IMR-90 (cell line): ENCODE measurements at regions not wholly inside any gene's neighbourhood (a gene's known extent, or its start where the extent isn't known, plus 50 kb on each side); places are given as distances from the start of the nearest gene placed in this dataset.

Experiments used
- CEBPB ChIP-seq: IDR thresholded peaks from 2 replicates; pipeline ENCODE4 v1.6.1; 2012; ENCODE audit warnings: low read depth, low read length, improper control_type of control experiment
- CHD1 ChIP-seq: IDR thresholded peaks from 2 replicates; pipeline ENCODE4 v1.6.1; 2012; ENCODE audit warnings: low read depth, low read length, improper control_type of control experiment
- MAFK ChIP-seq: IDR thresholded peaks from 2 replicates; pipeline ENCODE4 v1.6.1; 2012; ENCODE audit warnings: low read depth, low read length, improper control_type of control experiment
- MAZ ChIP-seq: IDR thresholded peaks from 2 replicates; pipeline ENCODE4 v1.6.1; 2012; ENCODE audit warnings: low read depth, mild to moderate bottlenecking, low read length, improper control_type of control experiment, moderate library complexity, borderline replicate concordance
- POLR2A ChIP-seq: IDR thresholded peaks from 2 replicates; pipeline ENCODE4 v1.6.1; 2012; ENCODE audit warnings: mild to moderate bottlenecking, low read depth, low read length
- RAD21 ChIP-seq: IDR thresholded peaks from 2 replicates; pipeline ENCODE4 v1.6.1; 2012; ENCODE audit warnings: low read length, improper control_type of control experiment
- RCOR1 ChIP-seq: IDR thresholded peaks from 2 replicates; pipeline ENCODE4 v1.6.1; 2012; ENCODE audit warnings: mild to moderate bottlenecking, low read length, improper control_type of control experiment; ENCODE audit not compliant: insufficient replicate concordance
- RFX5 ChIP-seq: IDR thresholded peaks from 2 replicates; pipeline ENCODE4 v1.8.0; 2012; ENCODE audit warnings: low read depth, mild to moderate bottlenecking, low read length, moderate library complexity
- SMC3 ChIP-seq: fragments of 150-350 bp; IDR thresholded peaks from 2 replicates; pipeline ENCODE4 v1.6.1; 2016; ENCODE audit warnings: low read depth, mild to moderate bottlenecking, antibody characterized with exemption, low read length, moderate library complexity
- TF ChIP-seq, protein P1 (sequence below): conservative IDR thresholded peaks from 2 replicates; pipeline ENCODE4 v1.5.1; 2012; ENCODE audit warnings: mild to moderate bottlenecking, low read depth, low read length, improper control_type of control experiment
- TF ChIP-seq, protein P2 (sequence below): fragments of 150-350 bp; IDR thresholded peaks from 2 replicates; pipeline ENCODE4 v1.6.1; 2017; ENCODE audit warnings: mild to moderate bottlenecking, antibody characterized with exemption, low read length, low read depth
- TF ChIP-seq, protein P3 (sequence below): fragments of 150-350 bp; IDR thresholded peaks from 2 replicates; pipeline ENCODE4 v1.6.1; 2016; ENCODE audit warnings: low read depth, mild to moderate bottlenecking, low read length, moderate library complexity, borderline replicate concordance

DNA sequence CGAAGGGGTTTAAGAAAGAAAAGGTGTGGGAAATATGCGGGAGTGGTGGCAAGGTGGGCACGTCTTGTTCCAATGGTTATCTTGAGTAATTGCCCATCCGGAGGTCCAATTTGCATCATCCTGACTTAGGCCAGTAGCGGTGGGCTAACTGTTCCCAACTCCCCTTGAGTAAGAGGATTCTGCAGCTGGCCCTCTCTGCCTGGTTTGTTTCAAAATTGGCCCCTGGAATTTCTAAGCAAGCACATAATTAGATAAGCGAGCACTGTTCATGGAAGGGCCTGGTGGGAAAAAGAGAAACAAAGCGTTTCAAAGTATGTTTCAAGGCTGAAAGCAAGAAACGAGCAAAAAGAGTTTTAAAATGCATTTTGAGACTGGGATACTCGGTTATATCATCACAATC is 198.2 kb downstream of the CEP135 start:
- TF ChIP-seq, protein P1, sequence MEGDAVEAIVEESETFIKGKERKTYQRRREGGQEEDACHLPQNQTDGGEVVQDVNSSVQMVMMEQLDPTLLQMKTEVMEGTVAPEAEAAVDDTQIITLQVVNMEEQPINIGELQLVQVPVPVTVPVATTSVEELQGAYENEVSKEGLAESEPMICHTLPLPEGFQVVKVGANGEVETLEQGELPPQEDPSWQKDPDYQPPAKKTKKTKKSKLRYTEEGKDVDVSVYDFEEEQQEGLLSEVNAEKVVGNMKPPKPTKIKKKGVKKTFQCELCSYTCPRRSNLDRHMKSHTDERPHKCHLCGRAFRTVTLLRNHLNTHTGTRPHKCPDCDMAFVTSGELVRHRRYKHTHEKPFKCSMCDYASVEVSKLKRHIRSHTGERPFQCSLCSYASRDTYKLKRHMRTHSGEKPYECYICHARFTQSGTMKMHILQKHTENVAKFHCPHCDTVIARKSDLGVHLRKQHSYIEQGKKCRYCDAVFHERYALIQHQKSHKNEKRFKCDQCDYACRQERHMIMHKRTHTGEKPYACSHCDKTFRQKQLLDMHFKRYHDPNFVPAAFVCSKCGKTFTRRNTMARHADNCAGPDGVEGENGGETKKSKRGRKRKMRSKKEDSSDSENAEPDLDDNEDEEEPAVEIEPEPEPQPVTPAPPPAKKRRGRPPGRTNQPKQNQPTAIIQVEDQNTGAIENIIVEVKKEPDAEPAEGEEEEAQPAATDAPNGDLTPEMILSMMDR, result no peak
- TF ChIP-seq POLR2A, result no peak
- TF ChIP-seq, protein P2, sequence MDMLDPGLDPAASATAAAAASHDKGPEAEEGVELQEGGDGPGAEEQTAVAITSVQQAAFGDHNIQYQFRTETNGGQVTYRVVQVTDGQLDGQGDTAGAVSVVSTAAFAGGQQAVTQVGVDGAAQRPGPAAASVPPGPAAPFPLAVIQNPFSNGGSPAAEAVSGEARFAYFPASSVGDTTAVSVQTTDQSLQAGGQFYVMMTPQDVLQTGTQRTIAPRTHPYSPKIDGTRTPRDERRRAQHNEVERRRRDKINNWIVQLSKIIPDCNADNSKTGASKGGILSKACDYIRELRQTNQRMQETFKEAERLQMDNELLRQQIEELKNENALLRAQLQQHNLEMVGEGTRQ, result no peak
- TF ChIP-seq MAFK, result no peak
- TF ChIP-seq RAD21, result no peak
- TF ChIP-seq CEBPB, result no peak
- TF ChIP-seq SMC3, result no peak
- TF ChIP-seq RCOR1, result no peak
- TF ChIP-seq, protein P3, sequence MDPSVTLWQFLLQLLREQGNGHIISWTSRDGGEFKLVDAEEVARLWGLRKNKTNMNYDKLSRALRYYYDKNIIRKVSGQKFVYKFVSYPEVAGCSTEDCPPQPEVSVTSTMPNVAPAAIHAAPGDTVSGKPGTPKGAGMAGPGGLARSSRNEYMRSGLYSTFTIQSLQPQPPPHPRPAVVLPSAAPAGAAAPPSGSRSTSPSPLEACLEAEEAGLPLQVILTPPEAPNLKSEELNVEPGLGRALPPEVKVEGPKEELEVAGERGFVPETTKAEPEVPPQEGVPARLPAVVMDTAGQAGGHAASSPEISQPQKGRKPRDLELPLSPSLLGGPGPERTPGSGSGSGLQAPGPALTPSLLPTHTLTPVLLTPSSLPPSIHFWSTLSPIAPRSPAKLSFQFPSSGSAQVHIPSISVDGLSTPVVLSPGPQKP, result no peak
- no peak for TF ChIP-seq CHD1
- TF ChIP-seq RFX5, result no peak
- TF ChIP-seq MAZ, result no peak
